ENCODE measurements at regions not wholly inside any gene's neighbourhood (a gene's known extent, or its start where the extent isn't known, plus 50 kb on each side); places are given as distances from the start of the nearest gene placed in this dataset.

- H3K9me3 Mint-ChIP-seq: peaks cover 0 to 3% (median 0%) of the 10 kb centered on the region in 7 donors
- no peak overlapping the region for H3K4me3 ChIP-seq (replicated peaks in 1 of 3; ENCODE audit: low read depth in 2 of 3, low read length in 3 of 3)
- no peaks in the 10 kb centered on the region for H3K9me3 ChIP-seq (replicated peaks in 1 of 2; ENCODE audit: control insufficient read depth in 1 of 2, insufficient read depth in 1 of 2, low read length in 2 of 2)
- H3K27me3 ChIP-seq (ENCODE audit: control insufficient read depth in 2 of 2, insufficient read depth in 2 of 2, low read length in 2 of 2): no peaks in the 10 kb centered on the region
- no peak overlapping the region for H2AFZ ChIP-seq (ENCODE audit: insufficient read depth, low read depth, low read length, poor library complexity, severe bottlenecking)
- no peak overlapping the region for H3K27ac Mint-ChIP-seq
- no peaks in the 10 kb centered on the region for H3K4me1 ChIP-seq (ENCODE audit: control insufficient read depth in 1 of 2, insufficient read depth in 2 of 2, low read length in 2 of 2)
- no peak overlapping the region for H3K4me3 Mint-ChIP-seq
- no peaks in the 10 kb centered on the region for H3K36me3 ChIP-seq (replicated peaks in 1 of 2; ENCODE audit: control insufficient read depth in 1 of 2, insufficient read depth in 2 of 2, low read length in 2 of 2)
- no peak for TF ChIP-seq CTCF (IDR thresholded peaks at IDR 0.05)
- intact Hi-C loops (cut with micrococcal nuclease): no loop called here
- no peak overlapping the region for H3K27ac ChIP-seq (ENCODE audit: low read depth in 1 of 2, low read length in 2 of 2)
- DNase-seq: no peak
- H3K27me3 Mint-ChIP-seq (ENCODE audit: low read depth in 3 of 3): peaks cover 0 to 2% (median 1%) of the 10 kb centered on the region in 3 donors
- no peaks in the 10 kb centered on the region for H3K79me2 ChIP-seq (ENCODE audit: insufficient read depth, low read length)
- no CpG with 5 or more reads among the region's 3 CpGs for WGBS (ENCODE audit: insufficient coverage)
- H3K9ac ChIP-seq (ENCODE audit: insufficient read depth, low read length, poor library complexity, severe bottlenecking): no peak overlapping the region
- H3K4me1 Mint-ChIP-seq: no peaks in the 10 kb centered on the region
- no peaks in the 10 kb centered on the region for H4K20me1 ChIP-seq (ENCODE audit: insufficient read depth, low read length)
- no peaks in the 10 kb centered on the region for H3K36me3 Mint-ChIP-seq
- H3K4me2 ChIP-seq (replicated peaks; ENCODE audit: extremely low read depth, low read length, poor library complexity, severe bottlenecking): no peak overlapping the region
Observed at GRCh38 chr14:37988472-37988871, 219.2 kb upstream of the SSTR1 start.

- Mint-ChIP-seq H3K27me3 (ENCODE audit: low read depth in 3 of 3) (peaks cover 0 to 3% (median 2%) of the 10 kb centered on the region in 3 donors), H3K4me3 (no peak overlapping the region), H3K27ac (no peak overlapping the region), H3K4me1 (no peaks in the 10 kb centered on the region), H3K36me3 (no peaks in the 10 kb centered on the region), H3K9me3 (peaks cover 0 to 6% (median 2%) of the 10 kb centered on the region in 7 donors)
- no CpG with 5 or more reads among the region's 1 CpG for WGBS (ENCODE audit: insufficient coverage)
- Histone ChIP-seq H3K27ac (ENCODE audit: low read depth in 1 of 2, low read length in 2 of 2) (no peak overlapping the region), H3K79me2 (ENCODE audit: insufficient read depth, low read length) (no peaks in the 10 kb centered on the region), H3K9ac (ENCODE audit: insufficient read depth, low read length, poor library complexity, severe bottlenecking) (no peak overlapping the region), H3K4me1 (ENCODE audit: control insufficient read depth in 1 of 2, insufficient read depth in 2 of 2, low read length in 2 of 2) (no peaks in the 10 kb centered on the region), H2AFZ (ENCODE audit: insufficient read depth, low read depth, low read length, poor library complexity, severe bottlenecking) (no peak overlapping the region), H3K9me3 (replicated peaks in 1 of 2; ENCODE audit: control insufficient read depth in 1 of 2, insufficient read depth in 1 of 2, low read length in 2 of 2) (no peaks in the 10 kb centered on the region), H3K27me3 (ENCODE audit: control insufficient read depth in 2 of 2, insufficient read depth in 2 of 2, low read length in 2 of 2) (no peaks in the 10 kb centered on the region), H3K4me3 (replicated peaks in 1 of 3; ENCODE audit: low read depth in 2 of 3, low read length in 3 of 3) (no peak overlapping the region), H3K36me3 (replicated peaks in 1 of 2; ENCODE audit: control insufficient read depth in 1 of 2, insufficient read depth in 2 of 2, low read length in 2 of 2) (no peaks in the 10 kb centered on the region), H3K4me2 (replicated peaks; ENCODE audit: extremely low read depth, low read length, poor library complexity, severe bottlenecking) (no peak overlapping the region), H4K20me1 (ENCODE audit: insufficient read depth, low read length) (no peaks in the 10 kb centered on the region)
- no peak for TF ChIP-seq CTCF (IDR thresholded peaks at IDR 0.05)
- intact Hi-C loops (cut with micrococcal nuclease): no loop called here
- no peak for DNase-seq
Observed at GRCh38 chr14:37991027-37991426, 216.7 kb upstream of the SSTR1 start.

All from CD14-positive monocyte (primary cell).